ENCODE measurements at regions not wholly inside any gene's neighbourhood (a gene's known extent, or its start where the extent isn't known, plus 50 kb on each side); places are given as distances from the start of the nearest gene placed in this dataset.

- Histone ChIP-seq H3K4me3 (no peak overlapping the region), H3K9ac (ENCODE audit: control insufficient read depth, insufficient read depth, low read length) (no peak overlapping the region), H4K20me1 (ENCODE audit: control insufficient read depth, insufficient read depth) (no peaks in the 10 kb centered on the region), H3K27ac (ENCODE audit: control insufficient read depth, insufficient read depth) (no peak overlapping the region), H3K79me2 (ENCODE audit: control insufficient read depth, insufficient read depth, low read length) (no peaks in the 10 kb centered on the region), H2AFZ (ENCODE audit: control insufficient read depth, low read depth, low read length) (no peak overlapping the region), H3K4me2 (ENCODE audit: control insufficient read depth, insufficient read depth) (no peak overlapping the region), H3K9me3 (replicated peaks; ENCODE audit: control insufficient read depth, insufficient read depth, low read length) (no peaks in the 10 kb centered on the region), H3K27me3 (replicated peaks in 1 of 2; ENCODE audit: control insufficient read depth in 2 of 2, insufficient read depth in 2 of 2, low read length in 1 of 2) (no peaks in the 10 kb centered on the region; a peak in 1 of 4 replicates), H3K36me3 (ENCODE audit: control insufficient read depth in 2 of 2, insufficient read depth in 2 of 2, low read length in 1 of 2) (no peaks in the 10 kb centered on the region), H3K4me1 (ENCODE audit: control insufficient read depth, insufficient read depth, low read length) (no peaks in the 10 kb centered on the region)
- FAIRE-seq (no peak), DNase-seq (ENCODE audit: low read depth, low spot score) (no peak), ATAC-seq (no peak)
- ChIA-PET RAD21 (ENCODE audit: unreplicated experiment) (no interaction called here), CTCF (no interaction called here), SMC1A (ENCODE audit: uncharacterized antibody, unreplicated experiment) (interaction anchor here (1.2 kb wide), 2 partner anchors 16 to 1465 kb away, joined by 3 read pairs; no protein-coding TSS in a partner anchor), POLR2A (no interaction called here)
- in situ Hi-C loops (cut with MboI) (no loop called here), intact Hi-C loops (cut with micrococcal nuclease; ENCODE audit: unreplicated experiment) (no loop called here)
- no TSS peak for BruUV-seq (replicated peaks)
- 10% methylated on average over 4 of the region's 4 CpGs for WGBS (ENCODE audit: insufficient coverage, insufficient replicate concordance, low lambda C conversion rate, missing lambda C conversion rate)
- TF ChIP-seq TBL1XR1 (IDR thresholded peaks at IDR 0.05; ENCODE audit: low read depth, low read length) (no peak), MYC (IDR thresholded peaks at IDR 0.05; ENCODE audit: insufficient read depth, insufficient read length, insufficient replicate concordance, low read length, severe bottlenecking) (no peak), BHLHE40 (IDR thresholded peaks at IDR 0.05; ENCODE audit: borderline replicate concordance in 1 of 2, low read depth in 2 of 2, low read length in 1 of 2) (no peak), CREM (IDR thresholded peaks at IDR 0.05; ENCODE audit: low read depth) (no peak), CREB1 (IDR thresholded peaks at IDR 0.05; ENCODE audit: low read depth) (no peak), TAF1 (IDR thresholded peaks at IDR 0.05; ENCODE audit: borderline replicate concordance, low read depth, low read length) (no peak), PBX3 (IDR thresholded peaks at IDR 0.05; ENCODE audit: insufficient replicate concordance, low read depth, low read length) (no peak), TARDBP (IDR thresholded peaks at IDR 0.05; ENCODE audit: borderline replicate concordance) (no peak), GATAD2B (conservative IDR thresholded peaks at IDR 0.05; ENCODE audit: low read depth) (no peak), BCL3 (IDR thresholded peaks at IDR 0.05; ENCODE audit: borderline replicate concordance, insufficient read depth, low read depth, low read length, poor library complexity, severe bottlenecking) (no peak), PML (IDR thresholded peaks at IDR 0.05; ENCODE audit: low read length) (no peak)
- TF ChIP-seq, protein P1, sequence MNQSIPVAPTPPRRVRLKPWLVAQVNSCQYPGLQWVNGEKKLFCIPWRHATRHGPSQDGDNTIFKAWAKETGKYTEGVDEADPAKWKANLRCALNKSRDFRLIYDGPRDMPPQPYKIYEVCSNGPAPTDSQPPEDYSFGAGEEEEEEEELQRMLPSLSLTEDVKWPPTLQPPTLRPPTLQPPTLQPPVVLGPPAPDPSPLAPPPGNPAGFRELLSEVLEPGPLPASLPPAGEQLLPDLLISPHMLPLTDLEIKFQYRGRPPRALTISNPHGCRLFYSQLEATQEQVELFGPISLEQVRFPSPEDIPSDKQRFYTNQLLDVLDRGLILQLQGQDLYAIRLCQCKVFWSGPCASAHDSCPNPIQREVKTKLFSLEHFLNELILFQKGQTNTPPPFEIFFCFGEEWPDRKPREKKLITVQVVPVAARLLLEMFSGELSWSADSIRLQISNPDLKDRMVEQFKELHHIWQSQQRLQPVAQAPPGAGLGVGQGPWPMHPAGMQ (IDR thresholded peaks at IDR 0.05; ENCODE audit: borderline replicate concordance), result no peak
- TF ChIP-seq, protein P2, sequence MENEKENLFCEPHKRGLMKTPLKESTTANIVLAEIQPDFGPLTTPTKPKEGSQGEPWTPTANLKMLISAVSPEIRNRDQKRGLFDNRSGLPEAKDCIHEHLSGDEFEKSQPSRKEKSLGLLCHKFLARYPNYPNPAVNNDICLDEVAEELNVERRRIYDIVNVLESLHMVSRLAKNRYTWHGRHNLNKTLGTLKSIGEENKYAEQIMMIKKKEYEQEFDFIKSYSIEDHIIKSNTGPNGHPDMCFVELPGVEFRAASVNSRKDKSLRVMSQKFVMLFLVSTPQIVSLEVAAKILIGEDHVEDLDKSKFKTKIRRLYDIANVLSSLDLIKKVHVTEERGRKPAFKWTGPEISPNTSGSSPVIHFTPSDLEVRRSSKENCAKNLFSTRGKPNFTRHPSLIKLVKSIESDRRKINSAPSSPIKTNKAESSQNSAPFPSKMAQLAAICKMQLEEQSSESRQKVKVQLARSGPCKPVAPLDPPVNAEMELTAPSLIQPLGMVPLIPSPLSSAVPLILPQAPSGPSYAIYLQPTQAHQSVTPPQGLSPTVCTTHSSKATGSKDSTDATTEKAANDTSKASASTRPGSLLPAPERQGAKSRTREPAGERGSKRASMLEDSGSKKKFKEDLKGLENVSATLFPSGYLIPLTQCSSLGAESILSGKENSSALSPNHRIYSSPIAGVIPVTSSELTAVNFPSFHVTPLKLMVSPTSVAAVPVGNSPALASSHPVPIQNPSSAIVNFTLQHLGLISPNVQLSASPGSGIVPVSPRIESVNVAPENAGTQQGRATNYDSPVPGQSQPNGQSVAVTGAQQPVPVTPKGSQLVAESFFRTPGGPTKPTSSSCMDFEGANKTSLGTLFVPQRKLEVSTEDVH (IDR thresholded peaks at IDR 0.05; ENCODE audit: low read depth, partially characterized antibody), result no peak
- TF ChIP-seq, protein P3, sequence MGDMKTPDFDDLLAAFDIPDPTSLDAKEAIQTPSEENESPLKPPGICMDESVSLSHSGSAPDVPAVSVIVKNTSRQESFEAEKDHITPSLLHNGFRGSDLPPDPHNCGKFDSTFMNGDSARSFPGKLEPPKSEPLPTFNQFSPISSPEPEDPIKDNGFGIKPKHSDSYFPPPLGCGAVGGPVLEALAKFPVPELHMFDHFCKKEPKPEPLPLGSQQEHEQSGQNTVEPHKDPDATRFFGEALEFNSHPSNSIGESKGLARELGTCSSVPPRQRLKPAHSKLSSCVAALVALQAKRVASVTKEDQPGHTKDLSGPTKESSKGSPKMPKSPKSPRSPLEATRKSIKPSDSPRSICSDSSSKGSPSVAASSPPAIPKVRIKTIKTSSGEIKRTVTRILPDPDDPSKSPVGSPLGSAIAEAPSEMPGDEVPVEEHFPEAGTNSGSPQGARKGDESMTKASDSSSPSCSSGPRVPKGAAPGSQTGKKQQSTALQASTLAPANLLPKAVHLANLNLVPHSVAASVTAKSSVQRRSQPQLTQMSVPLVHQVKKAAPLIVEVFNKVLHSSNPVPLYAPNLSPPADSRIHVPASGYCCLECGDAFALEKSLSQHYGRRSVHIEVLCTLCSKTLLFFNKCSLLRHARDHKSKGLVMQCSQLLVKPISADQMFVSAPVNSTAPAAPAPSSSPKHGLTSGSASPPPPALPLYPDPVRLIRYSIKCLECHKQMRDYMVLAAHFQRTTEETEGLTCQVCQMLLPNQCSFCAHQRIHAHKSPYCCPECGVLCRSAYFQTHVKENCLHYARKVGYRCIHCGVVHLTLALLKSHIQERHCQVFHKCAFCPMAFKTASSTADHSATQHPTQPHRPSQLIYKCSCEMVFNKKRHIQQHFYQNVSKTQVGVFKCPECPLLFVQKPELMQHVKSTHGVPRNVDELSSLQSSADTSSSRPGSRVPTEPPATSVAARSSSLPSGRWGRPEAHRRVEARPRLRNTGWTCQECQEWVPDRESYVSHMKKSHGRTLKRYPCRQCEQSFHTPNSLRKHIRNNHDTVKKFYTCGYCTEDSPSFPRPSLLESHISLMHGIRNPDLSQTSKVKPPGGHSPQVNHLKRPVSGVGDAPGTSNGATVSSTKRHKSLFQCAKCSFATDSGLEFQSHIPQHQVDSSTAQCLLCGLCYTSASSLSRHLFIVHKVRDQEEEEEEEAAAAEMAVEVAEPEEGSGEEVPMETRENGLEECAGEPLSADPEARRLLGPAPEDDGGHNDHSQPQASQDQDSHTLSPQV (IDR thresholded peaks at IDR 0.05), result no peak
Observed at GRCh38 chr7:13226385-13226784, 539.0 kb downstream of the ARL4A start.

All from GM12878 (cell line).